Memory B cell (primary cell): ENCODE measurements at regions not wholly inside any gene's neighbourhood (a gene's known extent, or its start where the extent isn't known, plus 50 kb on each side); places are given as distances from the start of the nearest gene placed in this dataset.
A peak's percentile ranks its signal among the peaks of the same experiment; 100 is the strongest.

ENCODE experiments used
- ATAC-seq: fragments of 150-1000 bp; cut with Tn5 transposase; 2 replicates; pipeline ENCODE4 v1.10.0; 2021; ENCODE audit warnings: low read depth, mild to moderate bottlenecking, moderate library complexity
- DNase-seq, 2 donors: peaks; one replicate each; pipeline ENCODE4 v3.0.0; 2022; ENCODE audit warnings: low spot score in 2 of 2
- H3K27ac Mint-ChIP-seq: one replicate; pipeline ENCODE4 v1.8.0; 2022; ENCODE audit warnings: mild to moderate bottlenecking, moderate library complexity, mixed read lengths
- H3K27me3 Mint-ChIP-seq: one replicate; pipeline ENCODE4 v1.8.0; 2022; ENCODE audit warnings: mixed read lengths
- H3K36me3 Mint-ChIP-seq: one replicate; pipeline ENCODE4 v1.8.0; 2022; ENCODE audit warnings: mild to moderate bottlenecking, mixed read lengths
- H3K4me1 Mint-ChIP-seq: one replicate; pipeline ENCODE4 v1.8.0; 2022; ENCODE audit warnings: mixed read lengths
- H3K4me3 Mint-ChIP-seq: one replicate; pipeline ENCODE4 v1.8.0; 2022; ENCODE audit warnings: mild to moderate bottlenecking, moderate library complexity, mixed read lengths
- H3K9me3 Mint-ChIP-seq: one replicate; pipeline ENCODE4 v1.8.0; 2022; ENCODE audit warnings: mixed read lengths

DNA sequence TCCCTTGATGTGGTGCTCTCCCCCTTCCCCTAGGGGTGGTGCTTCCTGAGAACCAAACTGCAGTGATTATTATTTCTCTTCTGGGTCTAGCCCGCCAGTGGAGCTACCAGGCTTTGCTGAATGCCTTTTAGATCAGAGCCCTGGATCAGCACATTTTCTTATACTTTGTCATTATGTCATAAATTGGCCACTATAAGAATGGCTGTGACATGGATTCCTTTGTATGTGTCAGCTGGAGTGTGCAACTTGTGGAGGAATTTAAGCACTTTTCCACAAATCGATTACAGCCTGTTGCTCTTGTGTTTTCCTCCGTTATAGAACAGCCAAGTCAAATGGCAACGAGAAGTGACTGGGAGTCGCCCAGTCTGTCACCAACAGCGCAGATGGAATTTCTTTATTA lies 273.3 kb downstream of the DUSP10 start:
- no peak for DNase-seq
- Mint-ChIP-seq H3K27me3 (peaks cover 9% of the 10 kb centered on the region), H3K9me3 (peaks cover 1% of the 10 kb centered on the region), H3K4me3 (no peak overlapping the region), H3K27ac (no peak overlapping the region), H3K4me1 (no peaks in the 10 kb centered on the region), H3K36me3 (no peaks in the 10 kb centered on the region)
- ATAC-seq = no peak

DNA sequence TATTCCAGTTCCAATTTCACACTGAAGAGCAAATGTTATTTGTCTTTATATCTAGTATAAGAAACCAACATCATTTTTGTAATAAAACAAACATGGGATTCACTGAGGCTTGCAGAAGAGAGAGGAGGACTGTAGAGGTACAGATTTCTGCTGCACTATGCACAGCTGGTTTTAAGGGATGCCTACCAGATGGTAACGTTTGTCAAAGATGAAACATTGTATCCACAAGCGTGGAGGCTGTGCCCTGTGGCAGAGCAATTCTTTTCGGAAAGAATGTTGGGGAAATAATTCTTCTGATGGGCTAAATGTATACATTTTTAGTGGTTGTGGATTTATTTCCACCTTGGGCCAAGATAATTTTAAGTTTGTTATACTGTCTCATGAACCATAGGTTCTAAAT lies 272.4 kb downstream of the DUSP10 start:
- DNase-seq (no peak), ATAC-seq (no peak)
- peaks cover 13% of the 10 kb centered on the region for H3K27me3 Mint-ChIP-seq
- H3K27ac Mint-ChIP-seq = no peak overlapping the region
- H3K9me3 Mint-ChIP-seq = peaks cover 1% of the 10 kb centered on the region
- no peak overlapping the region for H3K4me3 Mint-ChIP-seq
- H3K4me1 Mint-ChIP-seq = no peaks in the 10 kb centered on the region
- no peaks in the 10 kb centered on the region for H3K36me3 Mint-ChIP-seq

DNA sequence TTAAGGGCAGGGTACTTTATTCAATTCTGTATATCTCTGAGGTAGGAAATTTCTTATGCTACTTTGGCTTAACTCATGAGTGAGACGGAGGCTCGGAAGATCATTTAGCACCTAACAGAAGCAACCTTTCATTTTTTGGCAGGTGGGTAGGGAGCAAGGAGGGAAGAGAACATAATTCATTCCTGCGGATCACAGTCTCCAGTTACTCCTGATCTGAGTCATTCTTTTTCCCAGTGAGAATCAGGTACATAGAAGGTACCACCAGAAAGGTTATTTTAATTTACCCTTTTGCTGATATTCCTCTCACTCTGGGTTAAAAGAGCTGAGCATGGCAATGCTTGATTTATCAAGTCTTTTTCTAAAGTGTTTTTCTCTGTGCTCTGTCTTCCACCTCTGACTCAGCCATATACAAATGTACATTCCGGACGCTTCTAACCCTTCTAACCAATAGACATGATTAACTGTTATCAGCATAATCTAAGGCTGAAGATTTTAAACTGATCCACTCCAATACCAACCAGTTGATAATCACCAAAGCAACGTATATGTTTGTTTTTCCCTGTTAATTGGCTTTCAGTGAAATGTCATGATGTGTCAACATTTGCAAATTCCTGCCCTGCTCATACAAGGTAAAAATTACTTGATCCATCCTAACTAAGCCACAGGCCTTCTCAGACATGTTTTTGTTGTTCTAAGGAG lies 271.7 kb downstream of the DUSP10 start:
- no peaks in the 10 kb centered on the region for H3K4me1 Mint-ChIP-seq
- ATAC-seq = no peak
- no peak for DNase-seq
- H3K36me3 Mint-ChIP-seq = no peaks in the 10 kb centered on the region
- no peak overlapping the region for H3K4me3 Mint-ChIP-seq
- H3K27me3 Mint-ChIP-seq = peaks cover 13% of the 10 kb centered on the region
- H3K27ac Mint-ChIP-seq = no peak overlapping the region
- peaks cover 1% of the 10 kb centered on the region for H3K9me3 Mint-ChIP-seq

DNA sequence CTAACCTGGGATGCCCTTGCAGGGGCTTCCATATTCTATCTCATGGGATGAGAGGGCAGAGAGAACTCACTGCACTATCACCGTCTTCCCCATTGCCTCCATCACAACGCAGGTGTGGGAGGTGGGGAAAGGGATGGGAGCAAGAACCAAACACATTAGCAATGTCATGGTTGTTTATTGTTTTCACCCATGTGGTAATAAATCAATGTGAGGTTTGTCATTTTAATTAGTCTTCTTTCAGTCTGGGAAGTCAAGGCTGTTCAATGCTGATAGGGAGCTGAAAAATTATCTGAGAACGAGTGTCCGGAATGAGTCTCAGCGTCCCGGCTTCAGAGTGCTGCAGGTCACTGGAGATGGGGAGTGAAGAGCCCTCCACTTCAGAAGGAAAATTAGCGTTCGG lies 268.5 kb downstream of the DUSP10 start:
- no peak overlapping the region for H3K4me3 Mint-ChIP-seq
- no peak for DNase-seq
- no peaks in the 10 kb centered on the region for H3K36me3 Mint-ChIP-seq
- H3K4me1 Mint-ChIP-seq = no peaks in the 10 kb centered on the region
- no peaks in the 10 kb centered on the region for H3K9me3 Mint-ChIP-seq
- no peak for ATAC-seq
- H3K27me3 Mint-ChIP-seq = peaks cover 14% of the 10 kb centered on the region
- H3K27ac Mint-ChIP-seq = no peak overlapping the region

DNA sequence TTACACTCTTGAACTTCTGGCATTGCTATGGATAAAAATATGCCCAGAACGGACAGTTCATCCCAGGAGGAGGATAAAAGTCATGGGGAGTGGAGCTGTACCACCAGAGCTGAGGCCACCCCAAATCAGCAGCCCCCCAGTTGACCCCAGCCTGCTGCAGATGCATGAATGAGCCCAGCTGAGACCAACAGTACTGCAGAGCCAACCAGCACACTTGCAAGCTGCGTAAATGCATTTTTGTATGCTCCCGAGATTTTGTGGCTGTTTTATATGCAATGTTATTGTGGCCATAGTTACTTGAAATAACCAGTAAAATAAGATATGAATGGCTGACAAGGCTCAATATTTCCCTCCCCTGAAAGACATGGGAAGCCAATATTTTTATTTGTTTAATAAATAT lies 264.6 kb downstream of the DUSP10 start:
- no peak overlapping the region for H3K27ac Mint-ChIP-seq
- H3K9me3 Mint-ChIP-seq = no peaks in the 10 kb centered on the region
- H3K4me1 Mint-ChIP-seq = no peaks in the 10 kb centered on the region
- no peak overlapping the region for H3K4me3 Mint-ChIP-seq
- no peaks in the 10 kb centered on the region for H3K36me3 Mint-ChIP-seq
- peaks cover 14% of the 10 kb centered on the region for H3K27me3 Mint-ChIP-seq
- no peak for DNase-seq
- no peak for ATAC-seq

DNA sequence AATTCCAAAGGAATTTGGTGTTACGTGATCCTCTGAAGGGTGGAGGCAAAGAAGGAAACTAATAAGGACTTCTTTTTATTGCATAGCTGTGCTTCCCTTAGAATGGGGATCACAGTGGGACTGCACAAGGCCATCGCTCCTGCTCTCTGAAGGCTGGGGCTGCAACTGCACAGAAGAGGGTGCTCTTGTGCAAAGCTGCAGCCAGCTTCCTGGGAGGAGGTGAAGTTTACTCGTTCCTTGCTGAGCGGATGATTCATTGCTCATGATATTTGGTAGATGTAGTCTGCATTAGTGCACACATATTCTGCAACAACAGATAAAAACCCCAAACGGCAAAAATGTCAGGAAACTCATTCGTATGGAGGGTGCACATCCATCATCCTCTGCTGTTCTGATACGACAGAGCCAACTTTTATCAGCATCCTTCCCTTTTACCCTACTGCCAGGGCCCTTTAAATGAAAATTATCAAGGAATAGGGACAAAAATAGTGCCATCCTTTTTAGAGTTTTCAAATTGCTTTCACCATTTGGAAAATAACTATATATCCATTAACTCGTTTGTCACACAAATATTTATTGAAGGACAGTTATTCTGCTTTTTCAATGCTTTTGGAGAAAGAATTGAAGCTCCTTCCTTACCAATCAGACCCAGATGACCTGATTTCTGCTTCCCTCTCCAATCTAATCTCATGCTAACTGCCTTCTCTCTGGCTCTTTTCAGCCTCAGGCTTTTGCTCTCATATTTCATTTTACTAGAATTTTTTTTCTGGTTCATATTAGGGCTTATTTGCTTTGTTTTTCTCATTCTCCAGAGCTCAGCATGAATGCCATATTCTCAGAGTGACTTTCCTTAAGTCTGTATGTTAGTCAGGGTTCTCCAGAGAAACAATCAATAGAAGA lies 263.6 kb downstream of the DUSP10 start:
- Mint-ChIP-seq H3K4me1 (no peaks in the 10 kb centered on the region), H3K36me3 (no peaks in the 10 kb centered on the region), H3K27ac (no peak overlapping the region), H3K9me3 (no peaks in the 10 kb centered on the region), H3K4me3 (no peak overlapping the region), H3K27me3 (peaks cover 12% of the 10 kb centered on the region)
- DNase-seq (peak; percentile 12 to 18), ATAC-seq (peak; percentile 76)

DNA sequence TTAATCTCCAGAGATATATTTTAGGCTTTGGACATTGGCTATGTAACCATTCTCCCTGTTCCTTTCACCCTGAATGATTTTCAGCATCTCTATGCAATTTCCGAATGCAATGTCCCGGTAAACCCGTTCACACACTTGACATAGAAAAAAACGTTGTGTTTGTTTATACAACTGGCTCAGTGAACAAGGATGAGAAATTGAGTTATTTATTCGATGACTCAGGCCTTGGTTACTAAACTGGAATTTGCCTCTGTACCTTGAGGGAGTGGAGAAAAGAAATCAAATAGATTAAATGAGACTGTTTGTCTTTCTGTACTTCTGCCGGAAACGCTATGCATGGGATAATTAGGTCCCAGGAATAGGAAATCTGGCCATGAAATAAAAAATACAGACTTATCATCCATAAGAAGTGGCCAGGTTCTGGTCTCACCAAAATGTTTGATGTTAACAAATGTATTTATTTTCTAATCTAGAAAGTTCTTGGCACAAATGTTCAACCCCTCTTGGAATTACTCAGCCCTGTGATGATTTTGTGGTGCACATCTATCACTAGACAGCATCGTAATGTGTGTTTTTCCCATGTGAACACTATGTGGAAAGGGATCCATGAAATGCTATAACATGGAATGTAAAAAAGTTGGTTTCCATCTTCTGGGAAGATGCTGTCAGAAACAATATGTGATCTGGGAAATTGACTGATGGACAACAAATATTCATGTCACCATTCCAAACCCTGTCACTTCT lies 253.9 kb downstream of the DUSP10 start:
- no peak for ATAC-seq
- H3K27ac Mint-ChIP-seq = no peak overlapping the region
- H3K4me1 Mint-ChIP-seq = no peaks in the 10 kb centered on the region
- H3K9me3 Mint-ChIP-seq = no peaks in the 10 kb centered on the region
- no peaks in the 10 kb centered on the region for H3K27me3 Mint-ChIP-seq
- H3K4me3 Mint-ChIP-seq = no peak overlapping the region
- no peaks in the 10 kb centered on the region for H3K36me3 Mint-ChIP-seq
- no peak for DNase-seq

DNA sequence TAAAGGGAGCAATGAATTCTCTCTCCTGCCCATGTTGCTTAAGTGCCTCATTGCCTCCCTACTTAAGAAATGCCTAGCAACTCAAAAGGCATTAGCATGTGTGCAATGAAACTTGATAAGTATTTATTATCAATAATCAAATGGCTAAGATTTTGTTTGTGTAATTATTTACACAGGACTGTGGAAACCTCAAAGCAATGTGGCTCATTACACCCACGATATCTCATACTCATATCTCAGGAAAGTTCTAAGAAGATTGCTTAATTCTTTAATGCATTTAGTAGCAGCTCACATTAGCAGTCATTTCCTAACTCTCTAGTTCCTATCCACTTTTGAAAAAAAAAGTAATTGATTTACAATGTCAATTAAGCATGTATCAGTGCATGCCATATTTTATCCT lies 253.3 kb downstream of the DUSP10 start:
- Mint-ChIP-seq H3K27ac (no peak overlapping the region), H3K27me3 (no peaks in the 10 kb centered on the region), H3K36me3 (no peaks in the 10 kb centered on the region), H3K9me3 (no peaks in the 10 kb centered on the region), H3K4me3 (no peak overlapping the region), H3K4me1 (no peaks in the 10 kb centered on the region)
- DNase-seq = no peak
- no peak for ATAC-seq

DNA sequence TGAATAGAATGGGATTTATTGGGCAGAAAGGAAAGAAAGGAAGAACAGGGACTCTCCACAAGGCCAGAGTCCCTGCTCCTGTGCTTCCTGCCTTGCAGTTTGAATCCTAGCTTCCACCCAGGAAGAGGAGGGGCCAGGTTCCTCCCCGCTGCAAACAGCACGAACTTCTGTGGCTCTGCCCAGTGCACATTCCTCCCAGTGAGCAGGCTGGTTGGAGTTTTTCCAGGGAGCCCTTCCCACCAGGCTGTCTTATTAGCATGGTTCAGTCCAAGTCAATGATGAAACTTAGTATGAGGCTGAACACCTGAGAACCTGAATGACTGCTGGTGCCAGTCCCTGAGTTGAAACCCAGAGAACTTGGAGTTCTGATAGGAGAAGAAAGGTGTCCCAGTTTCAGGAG lies 247.2 kb downstream of the DUSP10 start:
- Mint-ChIP-seq H3K27ac (no peak overlapping the region), H3K36me3 (no peaks in the 10 kb centered on the region), H3K9me3 (no peaks in the 10 kb centered on the region), H3K27me3 (peaks cover 5% of the 10 kb centered on the region), H3K4me1 (no peaks in the 10 kb centered on the region), H3K4me3 (no peak overlapping the region)
- DNase-seq (no peak), ATAC-seq (no peak)

DNA sequence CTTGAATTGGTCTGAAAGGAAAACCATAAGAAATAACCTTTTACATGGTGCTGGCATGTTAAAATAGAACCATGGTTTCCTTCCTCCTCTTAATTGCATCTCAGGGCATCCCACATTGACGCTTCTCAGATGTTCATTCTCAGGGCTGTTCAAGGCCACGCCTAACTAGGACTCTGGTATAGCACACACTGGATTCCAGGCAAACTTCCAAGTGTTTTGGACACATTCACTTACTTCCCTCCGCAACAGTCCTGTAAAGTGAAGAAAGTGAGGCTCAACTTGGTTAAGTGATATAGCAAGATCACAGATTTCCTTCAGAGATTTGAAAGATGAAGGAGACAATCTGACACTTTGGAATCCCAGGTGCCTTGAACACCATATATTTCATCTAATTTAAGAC lies 244.8 kb downstream of the DUSP10 start:
- Mint-ChIP-seq H3K36me3 (no peaks in the 10 kb centered on the region), H3K4me1 (no peaks in the 10 kb centered on the region), H3K27ac (no peak overlapping the region), H3K4me3 (no peak overlapping the region), H3K9me3 (no peaks in the 10 kb centered on the region), H3K27me3 (peaks cover 5% of the 10 kb centered on the region)
- ATAC-seq (no peak), DNase-seq (no peak)

DNA sequence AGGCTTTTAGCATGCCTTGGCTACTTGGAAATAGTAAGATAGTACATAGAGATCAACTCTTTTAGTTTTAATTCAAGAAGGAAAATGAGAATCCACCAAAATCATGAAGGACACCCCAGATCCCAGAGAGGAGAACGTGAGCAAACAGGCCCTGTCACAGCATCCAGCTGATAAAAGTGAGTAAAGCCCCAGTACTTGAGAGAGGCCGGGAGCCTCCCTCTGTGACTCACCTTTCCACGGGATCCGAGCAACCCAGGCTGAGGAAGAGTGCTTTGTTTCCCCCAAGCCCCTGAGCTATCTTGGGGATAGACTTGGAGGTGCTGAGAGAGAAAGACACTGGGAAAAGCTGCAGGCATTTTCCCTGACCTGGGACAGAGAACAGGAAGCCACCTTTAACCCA lies 238.6 kb downstream of the DUSP10 start:
- Mint-ChIP-seq H3K27ac (no peak overlapping the region), H3K9me3 (peaks cover 12% of the 10 kb centered on the region), H3K4me3 (no peak overlapping the region), H3K36me3 (peaks cover 4% of the 10 kb centered on the region), H3K27me3 (no peaks in the 10 kb centered on the region), H3K4me1 (no peaks in the 10 kb centered on the region)
- no peak for DNase-seq
- ATAC-seq = no peak

DNA sequence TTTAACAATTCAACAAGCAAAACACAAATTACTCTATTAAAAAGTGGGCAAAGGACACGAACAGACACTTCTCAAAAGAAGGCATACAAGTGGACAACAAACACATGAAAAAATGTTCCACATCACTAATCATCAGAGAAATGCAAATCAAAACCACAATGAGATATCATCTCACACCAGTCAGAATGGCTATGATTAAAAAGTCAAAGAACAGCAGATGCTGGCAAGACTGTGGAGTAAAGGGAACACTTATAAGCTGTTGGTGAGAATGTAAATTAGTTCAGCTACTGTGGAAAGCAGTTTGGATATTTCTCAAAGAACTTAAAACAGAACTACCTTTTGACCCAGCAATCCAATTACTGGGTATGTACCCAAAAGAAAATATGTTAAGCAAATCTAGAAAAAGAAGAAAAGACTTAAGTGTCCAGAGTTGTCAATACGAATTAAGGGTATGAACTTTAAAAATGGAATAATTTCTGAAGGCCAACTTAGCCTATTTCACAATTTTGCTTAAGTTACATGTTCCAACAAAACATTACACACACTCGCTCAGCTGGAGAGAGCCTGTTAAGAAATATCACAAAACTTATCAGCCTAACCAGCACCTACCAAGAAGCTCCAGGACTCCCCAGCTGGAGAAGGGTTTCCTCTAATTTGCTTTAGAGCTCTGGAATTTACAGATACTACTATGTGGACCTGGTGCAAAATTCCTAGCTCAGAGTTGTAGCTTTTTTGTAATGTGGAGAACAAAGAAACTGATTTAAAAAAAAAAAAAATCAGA lies 232.1 kb downstream of the DUSP10 start:
- Mint-ChIP-seq H3K27me3 (no peaks in the 10 kb centered on the region), H3K9me3 (peaks cover 12% of the 10 kb centered on the region), H3K4me1 (peaks cover 9% of the 10 kb centered on the region), H3K36me3 (peaks cover 4% of the 10 kb centered on the region), H3K4me3 (no peak overlapping the region), H3K27ac (no peak overlapping the region)
- ATAC-seq (no peak), DNase-seq (no peak)

DNA sequence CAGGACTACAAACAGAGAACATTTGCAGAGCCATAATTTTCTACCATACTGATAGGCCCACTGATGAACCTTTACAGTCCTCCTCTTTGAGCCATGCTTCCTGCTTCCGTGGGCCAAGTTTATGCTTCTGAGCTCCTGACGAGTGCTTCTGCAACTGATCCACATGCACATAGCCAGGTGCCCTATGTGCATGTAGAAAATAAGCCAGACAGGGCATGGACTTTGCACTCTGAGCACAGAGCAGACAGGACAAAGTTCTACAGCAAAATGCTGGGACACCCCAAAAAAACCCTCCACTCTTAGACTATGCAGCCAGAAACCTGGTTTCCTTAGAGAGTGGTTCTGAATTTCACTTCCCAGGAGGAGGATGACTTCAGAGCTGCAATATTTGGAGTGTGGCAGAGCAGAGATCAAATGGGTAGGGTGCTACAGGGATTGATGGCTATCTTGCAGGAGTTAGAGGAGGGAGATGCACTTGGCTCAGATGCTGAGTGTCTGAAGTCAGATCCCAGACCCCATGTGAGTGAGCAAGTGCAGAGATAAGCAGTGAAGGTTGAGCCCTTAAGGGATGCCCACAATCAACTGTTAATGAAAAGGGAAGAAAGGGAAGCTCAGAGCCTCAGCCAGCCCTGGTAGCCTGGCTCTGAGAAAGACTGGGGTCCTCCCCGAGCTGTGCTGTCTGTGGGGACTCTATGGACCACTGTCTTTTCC lies 230.9 kb downstream of the DUSP10 start:
- no peak overlapping the region for H3K4me3 Mint-ChIP-seq
- ATAC-seq (no peak), DNase-seq (no peak)
- no peaks in the 10 kb centered on the region for H3K27me3 Mint-ChIP-seq
- peaks cover 9% of the 10 kb centered on the region for H3K4me1 Mint-ChIP-seq
- no peak overlapping the region for H3K27ac Mint-ChIP-seq
- H3K36me3 Mint-ChIP-seq = no peaks in the 10 kb centered on the region
- H3K9me3 Mint-ChIP-seq = peaks cover 5% of the 10 kb centered on the region
